ENCODE measurements at regions not wholly inside any gene's neighbourhood (a gene's known extent, or its start where the extent isn't known, plus 50 kb on each side); places are given as distances from the start of the nearest gene placed in this dataset.

DNA sequence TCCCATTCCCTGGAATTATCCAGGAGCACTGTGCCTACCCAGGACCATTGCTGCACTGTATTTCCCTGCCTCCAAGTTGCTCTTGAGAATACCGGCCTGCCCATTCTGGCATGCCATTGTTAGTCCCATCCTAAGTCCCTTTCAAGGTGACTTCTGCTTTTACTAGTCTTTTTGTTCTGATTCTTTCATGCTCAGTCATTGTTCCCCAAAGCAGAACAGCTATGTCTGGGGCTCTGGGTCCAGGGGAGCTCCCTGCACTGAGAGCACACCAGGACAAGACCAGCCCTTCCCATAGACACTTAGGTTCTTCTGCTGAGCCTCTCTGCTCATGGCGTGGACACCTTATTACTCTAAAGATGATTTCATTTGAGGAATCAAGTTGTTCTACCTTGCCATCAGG is 388.9 kb upstream of the KLF4 start:
- Histone ChIP-seq H3K18ac (ENCODE audit: low read depth, low read length) (no peak overlapping the region; the same call in 1 of the 2 replicates), H2BK5ac (ENCODE audit: low read depth, low read length, poor library complexity, severe bottlenecking) (no peak overlapping the region), H3K27ac (ENCODE audit: insufficient read depth, low read length) (no peak overlapping the region), H3K9me3 (ENCODE audit: control insufficient read depth, insufficient read depth, low read length) (peaks cover 2% of the 10 kb centered on the region; the same call in 1 of the 2 replicates), H3K23ac (ENCODE audit: low read depth, low read length) (no peak overlapping the region), H2AK5ac (ENCODE audit: low read depth, low read length) (no peak overlapping the region), H3K36me3 (ENCODE audit: control insufficient read depth, insufficient read depth, low read length) (no peaks in the 10 kb centered on the region), H4K20me1 (ENCODE audit: insufficient read depth, low read length) (no peaks in the 10 kb centered on the region), H3K4me2 (ENCODE audit: low read depth, low read length) (no peak overlapping the region), H2BK120ac (ENCODE audit: low read depth, low read length) (no peak overlapping the region), H3K79me1 (ENCODE audit: low read depth in 1 of 2, low read length in 2 of 2) (no peaks in the 10 kb centered on the region), H2AK9ac (replicated peaks; ENCODE audit: low read depth, low read length, poor library complexity) (no peak overlapping the region), H3K4ac (ENCODE audit: low read depth, low read length) (no peak overlapping the region), H3K56ac (ENCODE audit: extremely low read depth, insufficient read depth, low read length) (no peak overlapping the region), H2BK20ac (ENCODE audit: low read depth, low read length) (no peak overlapping the region), H4K91ac (ENCODE audit: insufficient read depth, low read depth, low read length) (no peak overlapping the region), H3K9ac (ENCODE audit: low read depth, low read length) (no peak overlapping the region), H3K14ac (replicated peaks; ENCODE audit: low read depth, low read length) (no peak overlapping the region), H4K5ac (ENCODE audit: low read depth, low read length) (no peak overlapping the region), H3K27me3 (ENCODE audit: control insufficient read depth, insufficient read depth, low read length) (no peaks in the 10 kb centered on the region; the same call in 1 of the 2 replicates), H4K8ac (ENCODE audit: low read depth in 2 of 2, low read length in 2 of 2) (no peak overlapping the region), H3K4me3 (ENCODE audit: insufficient read depth, low read depth, low read length) (no peak overlapping the region), H3K9me1 (ENCODE audit: insufficient read depth, low read length) (no peaks in the 10 kb centered on the region), H2BK15ac (ENCODE audit: low read depth, low read length) (no peak overlapping the region), H3K4me1 (ENCODE audit: control insufficient read depth, insufficient read depth, low read length) (peaks cover 4% of the 10 kb centered on the region; the same call in 1 of the 2 replicates), H2AFZ (replicated peaks; ENCODE audit: low read length, poor library complexity) (no peak overlapping the region)
- WGBS, 2 experiments (ENCODE audit: extremely low coverage in 2 of 2, insufficient read length in 1 of 2) = 83% methylated on average over 1 of the region's 2 CpGs; no CpG with 5 or more reads in 1 of the 2 experiments
- intact Hi-C loops (cut with micrococcal nuclease) = loop anchor here (10.0 kb wide), 1 partner anchor 886 kb away; no protein-coding TSS in a partner anchor
- ATAC-seq (ENCODE audit: low read depth) (no peak), DNase-seq (no peak)
- CTCF ChIA-PET = no interaction called here
- TF ChIP-seq SMC3 (IDR thresholded peaks at IDR 0.05; ENCODE audit: low read depth, low read length) = no peak
- no peak for TF ChIP-seq CHD1 (IDR thresholded peaks at IDR 0.05; ENCODE audit: low read depth, low read length)
- TF ChIP-seq, protein P1, sequence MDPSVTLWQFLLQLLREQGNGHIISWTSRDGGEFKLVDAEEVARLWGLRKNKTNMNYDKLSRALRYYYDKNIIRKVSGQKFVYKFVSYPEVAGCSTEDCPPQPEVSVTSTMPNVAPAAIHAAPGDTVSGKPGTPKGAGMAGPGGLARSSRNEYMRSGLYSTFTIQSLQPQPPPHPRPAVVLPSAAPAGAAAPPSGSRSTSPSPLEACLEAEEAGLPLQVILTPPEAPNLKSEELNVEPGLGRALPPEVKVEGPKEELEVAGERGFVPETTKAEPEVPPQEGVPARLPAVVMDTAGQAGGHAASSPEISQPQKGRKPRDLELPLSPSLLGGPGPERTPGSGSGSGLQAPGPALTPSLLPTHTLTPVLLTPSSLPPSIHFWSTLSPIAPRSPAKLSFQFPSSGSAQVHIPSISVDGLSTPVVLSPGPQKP (IDR thresholded peaks at IDR 0.05; ENCODE audit: borderline replicate concordance, low read depth, low read length) = no peak
- TF ChIP-seq MAFK (IDR thresholded peaks at IDR 0.05; ENCODE audit: low read depth, low read length) = no peak
- TF ChIP-seq RFX5 (IDR thresholded peaks at IDR 0.05; ENCODE audit: low read depth, low read length) = no peak
- no peak for TF ChIP-seq BHLHE40 (IDR thresholded peaks at IDR 0.05; ENCODE audit: low read depth, low read length)
- TF ChIP-seq, protein P2, sequence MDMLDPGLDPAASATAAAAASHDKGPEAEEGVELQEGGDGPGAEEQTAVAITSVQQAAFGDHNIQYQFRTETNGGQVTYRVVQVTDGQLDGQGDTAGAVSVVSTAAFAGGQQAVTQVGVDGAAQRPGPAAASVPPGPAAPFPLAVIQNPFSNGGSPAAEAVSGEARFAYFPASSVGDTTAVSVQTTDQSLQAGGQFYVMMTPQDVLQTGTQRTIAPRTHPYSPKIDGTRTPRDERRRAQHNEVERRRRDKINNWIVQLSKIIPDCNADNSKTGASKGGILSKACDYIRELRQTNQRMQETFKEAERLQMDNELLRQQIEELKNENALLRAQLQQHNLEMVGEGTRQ (IDR thresholded peaks at IDR 0.05; ENCODE audit: low read depth, low read length) = no peak
- no peak for TF ChIP-seq CEBPB (IDR thresholded peaks at IDR 0.05; ENCODE audit: low read depth, low read length)
- TF ChIP-seq RCOR1 (IDR thresholded peaks at IDR 0.05; ENCODE audit: insufficient replicate concordance, low read length) = no peak
- TF ChIP-seq, protein P3, sequence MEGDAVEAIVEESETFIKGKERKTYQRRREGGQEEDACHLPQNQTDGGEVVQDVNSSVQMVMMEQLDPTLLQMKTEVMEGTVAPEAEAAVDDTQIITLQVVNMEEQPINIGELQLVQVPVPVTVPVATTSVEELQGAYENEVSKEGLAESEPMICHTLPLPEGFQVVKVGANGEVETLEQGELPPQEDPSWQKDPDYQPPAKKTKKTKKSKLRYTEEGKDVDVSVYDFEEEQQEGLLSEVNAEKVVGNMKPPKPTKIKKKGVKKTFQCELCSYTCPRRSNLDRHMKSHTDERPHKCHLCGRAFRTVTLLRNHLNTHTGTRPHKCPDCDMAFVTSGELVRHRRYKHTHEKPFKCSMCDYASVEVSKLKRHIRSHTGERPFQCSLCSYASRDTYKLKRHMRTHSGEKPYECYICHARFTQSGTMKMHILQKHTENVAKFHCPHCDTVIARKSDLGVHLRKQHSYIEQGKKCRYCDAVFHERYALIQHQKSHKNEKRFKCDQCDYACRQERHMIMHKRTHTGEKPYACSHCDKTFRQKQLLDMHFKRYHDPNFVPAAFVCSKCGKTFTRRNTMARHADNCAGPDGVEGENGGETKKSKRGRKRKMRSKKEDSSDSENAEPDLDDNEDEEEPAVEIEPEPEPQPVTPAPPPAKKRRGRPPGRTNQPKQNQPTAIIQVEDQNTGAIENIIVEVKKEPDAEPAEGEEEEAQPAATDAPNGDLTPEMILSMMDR (conservative IDR thresholded peaks at IDR 0.05; ENCODE audit: low read depth, low read length) = no peak
- no peak for TF ChIP-seq FOS (IDR thresholded peaks at IDR 0.05; ENCODE audit: low read depth, low read length)
- TF ChIP-seq MXI1 (IDR thresholded peaks at IDR 0.05; ENCODE audit: borderline replicate concordance, low read depth, low read length) = no peak
- TF ChIP-seq MAZ (IDR thresholded peaks at IDR 0.05; ENCODE audit: borderline replicate concordance, low read depth, low read length) = no peak
- no peak for TF ChIP-seq POLR2A (IDR thresholded peaks at IDR 0.05; ENCODE audit: low read depth, low read length)
- dilution Hi-C loops (cut with HindIII; ENCODE audit: low sequenced_read_pairs, unreplicated experiment) = no loop called here
- in situ Hi-C loops (cut with MboI; ENCODE audit: low sequenced_read_pairs) = loop anchor here (25.0 kb wide), 1 partner anchor 391 kb away; the partner anchor contains the start of gene KLF4
- BruUV-seq (replicated peaks) = no TSS peak
- POLR2A ChIA-PET (ENCODE audit: unreplicated experiment) = no interaction called here
